HCT116 (cell line): ENCODE measurements at regions not wholly inside any gene's neighbourhood (a gene's known extent, or its start where the extent isn't known, plus 50 kb on each side); places are given as distances from the start of the nearest gene placed in this dataset.

Experiments
- CEBPB ChIP-seq: IDR thresholded peaks from 2 replicates; pipeline ENCODE4 v1.6.1; 2012; ENCODE audit warnings: low read depth
- CTCF ChIP-seq, 3 experiments: fragments of 200-600 bp in 1 of 3; sonication (generic) in 1 of 3; IDR thresholded peaks in 2 of 3; conservative IDR thresholded peaks in 1 of 3; 2 replicates each; pipeline ENCODE4 v1.5.1; 2012 to 2017; ENCODE audit warnings: low read depth in 2 of 3, low read length in 2 of 3, antibody characterized with exemption in 1 of 3, borderline replicate concordance in 1 of 3, control low read depth in 1 of 3, mild to moderate bottlenecking in 1 of 3, mixed read lengths in 1 of 3, mixed run types in 1 of 3, moderate library complexity in 1 of 3; ENCODE audit not compliant: insufficient read depth in 1 of 3
- EZH2 ChIP-seq: fragments of 200-600 bp; sonication (generic); IDR thresholded peaks from 2 replicates; pipeline ENCODE4 v1.6.1; 2017; ENCODE audit warnings: antibody characterized with exemption, mixed run types
- POLR2A ChIP-seq: IDR thresholded peaks from 2 replicates; pipeline ENCODE4 v1.7.0; 2011; ENCODE audit warnings: borderline replicate concordance; ENCODE audit not compliant: insufficient read depth, insufficient read length; ENCODE audit errors: extremely low read depth
- RAD21 ChIP-seq: IDR thresholded peaks from 2 replicates; pipeline ENCODE4 v1.6.1; 2012; ENCODE audit warnings: low read depth, mild to moderate bottlenecking
- ZNF274 ChIP-seq: fragments of 200-500 bp; sonication (Bioruptor generic); IDR thresholded peaks from 2 replicates; pipeline ENCODE4 v1.6.1; 2014; ENCODE audit warnings: mild to moderate bottlenecking, low read depth, low read length, inconsistent platforms

- TF ChIP-seq CTCF (IDR thresholded peaks at IDR 0.05 in 2 of 3, conservative IDR thresholded peaks at IDR 0.05 in 1 of 3; ENCODE audit: borderline replicate concordance in 1 of 3, insufficient read depth in 1 of 3, low read depth in 2 of 3, low read length in 2 of 3) (no peak), ZNF274 (no peak), RAD21 (no peak), EZH2 (no peak), CEBPB (no peak), POLR2A (no peak)
Measured at GRCh38 chr6:90997076-90997475, 410.2 kb upstream of the MAP3K7 start.
